Activated CD8-positive, alpha-beta memory T cell treated with anti-CD3 and anti-CD28 coated beads for 24 hours (primary cell): ENCODE measurements at regions not wholly inside any gene's neighbourhood (a gene's known extent, or its start where the extent isn't known, plus 50 kb on each side); places are given as distances from the start of the nearest gene placed in this dataset.
"Not testable (repeated sequence)": the region's sequence is repeated elsewhere in the genome, so short reads cannot be mapped to it uniquely, and the experiment has no call there.

Experiments
- DNase-seq: peaks from one replicate; pipeline ENCODE4 v3.0.0-alpha.2; 2020

- no peak for DNase-seq
These were observed 249.2 kb upstream of the PHF14 start for GRCh38 chr7:10724449-10724848.

- DNase-seq: no peak
These were observed 246.0 kb upstream of the PHF14 start for GRCh38 chr7:10727636-10728035.

GRCh38 chr7:10731253-10731773 is 242.4 kb upstream of the PHF14 start:
- no peak for DNase-seq

- DNase-seq: no peak
These were observed 239.9 kb upstream of the PHF14 start for GRCh38 chr7:10733747-10734146.

- no peak for DNase-seq
These were observed 239.1 kb upstream of the PHF14 start for GRCh38 chr7:10734595-10734994.

GRCh38 chr7:10739401-10739800 is 234.3 kb upstream of the PHF14 start:
- DNase-seq: no peak

- no peak for DNase-seq
These were observed 232.9 kb upstream of the PHF14 start for GRCh38 chr7:10740805-10741204.

- no peak for DNase-seq
These were observed 216.7 kb upstream of the PHF14 start for GRCh38 chr7:10756981-10757380.

- no peak for DNase-seq
These were observed 214.6 kb upstream of the PHF14 start for GRCh38 chr7:10759120-10759519.

- no peak for DNase-seq
These were observed 205.9 kb upstream of the PHF14 start for GRCh38 chr7:10767771-10768170.

- DNase-seq: no peak
These were observed 203.5 kb upstream of the PHF14 start for GRCh38 chr7:10770176-10770575.

- DNase-seq: no peak
These were observed 200.2 kb upstream of the PHF14 start for GRCh38 chr7:10773430-10773829.

GRCh38 chr7:10779465-10780399 is 193.9 kb upstream of the PHF14 start:
- DNase-seq: no peak

GRCh38 chr7:10780400-10780747 is 193.3 kb upstream of the PHF14 start:
- DNase-seq: no peak

- DNase-seq: not testable (repeated sequence)
These were observed 186.7 kb upstream of the PHF14 start for GRCh38 chr7:10786976-10787375.

GRCh38 chr7:10789170-10789569 is 184.5 kb upstream of the PHF14 start:
- DNase-seq: no peak

- DNase-seq: no peak
These were observed 182.8 kb upstream of the PHF14 start for GRCh38 chr7:10790910-10791309.

GRCh38 chr7:10793995-10794775 is 179.5 kb upstream of the PHF14 start:
- no peak for DNase-seq

- DNase-seq: no peak
These were observed 176.5 kb upstream of the PHF14 start for GRCh38 chr7:10797157-10797556.

- DNase-seq: no peak
These were observed 175.6 kb upstream of the PHF14 start for GRCh38 chr7:10798044-10798443.

GRCh38 chr7:10799475-10799874 is 174.2 kb upstream of the PHF14 start:
- DNase-seq: no peak

GRCh38 chr7:10802011-10802410 is 171.7 kb upstream of the PHF14 start:
- DNase-seq: no peak

- no peak for DNase-seq
These were observed 171.1 kb upstream of the PHF14 start for GRCh38 chr7:10802526-10802925.

- DNase-seq: no peak
These were observed 170.0 kb upstream of the PHF14 start for GRCh38 chr7:10803720-10804119.
